GM18519 (cell line): ENCODE measurements at regions not wholly inside any gene's neighbourhood (a gene's known extent, or its start where the extent isn't known, plus 50 kb on each side); places are given as distances from the start of the nearest gene placed in this dataset.
"Not testable (repeated sequence)": the region's sequence is repeated elsewhere in the genome, so short reads cannot be mapped to it uniquely, and the experiment has no call there.

Experiments
- ATAC-seq: cut with Tn5 transposase; IDR thresholded peaks from one replicate; pipeline ENCODE4 v1.9.1; 2021; ENCODE audit warnings: mild to moderate bottlenecking, moderate library complexity; ENCODE audit not compliant: unreplicated experiment, low FRiP score

DNA sequence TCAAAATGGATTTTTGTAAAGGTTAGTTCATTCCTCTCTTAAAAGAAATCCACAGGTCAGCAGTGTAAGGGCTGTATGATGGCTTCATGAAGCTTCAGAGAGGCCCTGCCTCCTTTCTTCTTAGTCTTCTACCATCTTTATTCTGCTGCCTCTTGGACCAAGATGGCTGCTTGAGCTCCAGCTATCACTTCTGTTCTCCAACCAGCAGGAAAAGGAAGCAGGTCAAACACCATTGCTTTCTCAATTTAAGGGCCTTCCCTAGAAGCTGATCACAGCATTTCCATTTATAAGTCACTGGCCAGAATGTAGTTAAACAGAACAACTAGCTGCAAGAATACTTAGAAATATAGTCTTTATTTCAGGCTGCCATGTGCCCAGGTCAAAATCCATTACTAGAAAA is 336.8 kb upstream of the KLF3 start:
- no peak for ATAC-seq

DNA sequence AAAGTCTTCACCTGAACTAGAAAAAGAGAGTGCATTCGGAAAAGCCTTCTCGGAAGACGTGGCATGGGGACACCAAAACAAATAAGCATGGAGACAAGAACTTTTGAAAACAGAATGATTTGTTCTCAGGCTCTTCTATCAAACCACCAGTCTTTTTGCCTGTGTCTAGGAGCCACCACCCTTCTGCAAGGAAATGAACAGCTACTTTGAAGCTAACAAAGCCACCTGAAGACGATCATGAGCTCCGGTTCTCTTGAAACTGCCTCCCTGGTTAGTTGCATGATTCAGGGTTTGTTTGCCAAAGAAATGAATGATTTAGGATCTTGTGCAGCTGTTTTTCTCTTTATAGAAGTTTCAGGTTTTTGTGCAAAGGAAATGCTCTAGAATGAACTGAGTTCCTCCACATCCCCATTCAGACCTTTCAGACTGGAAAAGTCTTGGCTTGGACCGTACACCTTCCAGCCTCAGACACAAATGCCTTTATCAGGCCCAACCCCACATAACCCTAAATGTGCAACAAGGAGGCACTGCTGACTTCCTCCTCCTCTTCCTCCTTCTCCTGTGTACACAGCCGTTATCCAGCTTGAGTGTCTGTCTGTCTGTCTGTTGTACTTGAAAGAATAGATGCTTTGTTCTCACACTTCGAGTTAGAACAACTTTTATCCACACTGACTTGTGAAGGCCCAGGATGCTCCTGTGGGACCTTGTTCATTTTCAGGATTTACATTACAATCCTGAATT is 334.8 kb upstream of the KLF3 start:
- ATAC-seq, result no peak

DNA sequence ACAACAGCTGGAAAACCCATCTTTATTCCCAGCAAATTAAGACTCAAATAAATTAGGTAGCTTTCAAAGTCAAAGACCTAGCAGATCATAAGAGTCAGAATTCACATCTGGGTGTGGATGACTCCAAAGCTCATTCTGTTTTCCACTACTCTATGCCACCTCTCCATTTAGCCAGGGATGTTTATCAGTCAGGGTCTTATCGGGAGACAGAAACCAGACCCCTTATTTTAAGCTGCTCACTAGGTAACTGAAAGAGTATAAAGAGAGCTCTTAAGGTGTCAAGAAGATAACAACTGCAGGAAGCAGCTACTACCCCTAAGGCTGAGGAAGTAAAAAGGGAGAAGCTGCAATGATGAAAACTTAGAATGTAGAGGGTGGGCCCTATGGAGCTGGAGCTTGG is 333.7 kb upstream of the KLF3 start:
- no peak for ATAC-seq

DNA sequence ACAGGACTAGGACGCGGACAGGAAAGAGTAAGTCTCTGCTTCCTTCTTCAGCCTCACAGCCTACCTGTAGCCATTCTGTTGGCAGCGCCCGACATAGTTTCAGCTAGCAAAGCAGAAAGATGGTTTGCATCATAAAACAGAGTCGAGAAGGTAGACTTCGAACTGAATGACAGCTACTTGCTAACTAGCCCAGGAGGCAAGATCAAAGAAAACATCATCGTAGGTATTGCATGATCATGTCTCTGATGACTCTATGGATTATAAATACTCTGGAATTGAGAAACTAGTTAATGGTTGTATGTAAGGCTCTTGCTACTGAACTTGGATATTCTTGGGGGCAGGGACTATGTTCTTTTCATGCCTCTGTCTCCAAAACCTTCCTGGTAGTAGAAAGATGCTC is 333.1 kb upstream of the KLF3 start:
- ATAC-seq, result no peak

DNA sequence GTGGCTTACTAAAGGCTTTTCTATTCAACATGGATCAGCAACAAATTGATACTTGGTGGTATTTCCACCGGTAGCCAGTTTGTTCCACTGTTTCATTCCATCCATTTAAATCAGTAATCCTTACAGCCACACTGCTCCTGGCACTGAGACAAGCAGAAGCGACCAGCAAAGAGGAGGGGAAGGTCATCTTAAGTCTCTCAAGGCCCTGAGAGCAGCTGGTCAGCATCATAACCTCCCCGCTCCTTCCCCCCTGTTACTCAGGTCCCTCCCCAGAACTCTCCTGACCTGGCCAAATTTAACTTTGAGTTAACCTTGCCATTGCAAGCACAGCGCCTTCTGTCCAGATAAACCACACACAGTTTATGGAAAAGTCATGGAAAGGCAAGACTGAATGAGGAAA is 331.3 kb upstream of the KLF3 start:
- no peak for ATAC-seq

DNA sequence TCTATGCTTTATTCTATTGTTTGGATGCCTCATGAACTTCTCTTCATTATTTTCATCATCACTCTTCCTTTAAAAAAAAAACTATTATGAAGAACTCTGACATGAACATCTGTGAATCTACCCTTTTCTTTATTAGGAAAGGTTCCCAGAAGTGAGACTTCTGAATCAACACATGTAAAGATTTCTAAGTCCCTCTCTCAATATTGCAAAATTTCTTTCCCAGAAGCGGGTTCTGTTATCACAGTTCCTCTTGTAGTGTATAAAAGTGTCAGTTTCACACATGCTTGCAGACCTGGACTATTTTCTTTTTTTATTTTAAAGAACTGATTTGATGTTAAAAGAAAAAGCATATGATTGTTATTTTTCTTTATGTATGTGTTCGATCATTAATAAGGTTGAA is 330.8 kb upstream of the KLF3 start:
- ATAC-seq, result no peak

DNA sequence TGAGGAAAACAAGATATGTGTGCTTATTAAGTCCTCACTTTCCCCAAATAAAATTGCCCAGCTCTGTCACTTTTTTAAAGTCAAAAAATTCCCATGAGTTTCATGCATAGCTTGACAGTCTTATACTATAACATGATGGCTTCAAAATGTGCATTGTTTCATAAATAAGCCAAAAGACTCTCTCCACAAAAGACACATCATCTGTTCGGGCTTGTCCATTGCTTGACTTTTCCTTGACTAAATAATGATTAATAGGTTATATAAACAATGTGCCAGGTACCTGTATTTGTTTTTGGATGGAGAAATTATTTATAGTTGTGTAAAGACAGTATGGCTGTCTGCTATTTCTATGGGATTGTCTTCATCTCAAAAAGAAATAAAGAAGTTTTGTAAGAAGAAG is 329.2 kb upstream of the KLF3 start:
- ATAC-seq, result no peak

DNA sequence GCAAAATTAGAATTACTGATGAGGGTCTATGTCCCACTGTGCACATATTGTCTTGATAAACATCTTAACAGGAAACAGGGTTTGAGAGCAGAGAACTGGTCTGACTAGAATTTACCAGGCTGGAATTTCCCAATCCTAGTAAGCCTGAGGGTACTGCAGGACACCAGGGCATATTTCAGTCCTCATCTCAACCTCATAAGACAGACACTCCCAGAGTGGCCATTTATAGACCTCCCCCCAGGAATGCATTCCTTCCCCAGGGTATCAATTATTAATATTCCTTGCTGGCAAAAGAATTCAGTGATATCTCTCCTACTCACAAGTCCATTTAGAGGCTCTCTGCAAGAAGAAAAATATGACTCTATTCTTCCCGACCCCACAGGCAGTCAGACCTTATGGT is 325.1 kb upstream of the KLF3 start:
- not testable (repeated sequence) for ATAC-seq

DNA sequence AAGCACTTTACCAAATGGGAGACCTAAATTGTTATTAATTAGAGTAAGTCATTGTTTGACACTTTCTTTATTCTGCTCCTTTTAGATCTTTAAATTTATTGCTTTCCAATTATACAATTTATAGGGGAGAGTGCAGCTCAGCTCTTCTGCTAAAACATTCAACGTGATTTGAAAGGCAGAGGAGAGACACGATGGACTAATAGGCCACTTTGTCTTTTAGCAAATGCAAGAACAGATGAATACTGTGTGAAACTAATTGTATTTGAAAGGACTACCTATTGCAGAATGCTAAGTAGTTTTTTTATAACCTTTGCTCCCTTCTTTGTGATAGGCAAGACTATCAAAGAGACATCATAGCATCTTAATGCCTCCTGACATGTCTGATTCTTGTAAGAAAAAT is 320.4 kb upstream of the KLF3 start:
- no peak for ATAC-seq

DNA sequence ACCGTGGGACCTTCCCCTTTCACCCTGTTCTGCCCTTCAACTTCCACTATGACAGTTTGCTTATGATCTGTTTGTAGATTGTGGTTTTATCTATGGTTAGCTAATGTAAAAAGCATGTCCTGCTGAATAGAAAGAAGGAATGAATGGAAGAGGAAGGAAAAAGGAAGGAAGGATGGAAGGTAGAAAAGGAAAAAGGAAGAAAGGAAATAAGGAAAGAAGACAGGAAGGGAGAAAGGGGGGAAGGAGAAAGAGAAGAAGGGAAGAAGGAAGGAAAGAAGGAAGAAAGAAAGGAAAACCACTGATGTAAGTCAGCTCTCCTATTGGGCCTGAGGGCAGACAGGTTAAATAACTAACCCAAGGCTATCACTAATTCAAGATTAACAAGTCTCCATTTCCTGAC is 319.1 kb upstream of the KLF3 start:
- no peak for ATAC-seq

DNA sequence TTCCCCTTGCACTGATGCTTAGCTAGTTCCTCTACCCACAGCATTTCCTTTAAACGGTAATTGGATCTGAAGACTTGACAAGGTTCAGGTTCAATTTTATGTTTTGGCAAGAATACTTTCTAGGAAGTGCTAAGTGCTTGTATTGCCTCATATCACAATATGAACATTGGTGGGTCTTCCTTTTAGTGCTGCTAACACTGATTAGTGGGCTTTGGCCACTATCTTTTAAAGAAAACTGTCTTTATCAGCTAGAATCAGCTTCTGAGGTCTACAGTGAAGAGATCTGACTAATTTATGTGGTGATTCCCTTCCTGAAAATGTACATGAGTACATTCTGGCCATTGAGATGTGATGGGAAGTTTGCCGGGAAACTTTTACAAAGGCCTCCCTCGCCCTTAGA is 316.7 kb upstream of the KLF3 start:
- no peak for ATAC-seq

DNA sequence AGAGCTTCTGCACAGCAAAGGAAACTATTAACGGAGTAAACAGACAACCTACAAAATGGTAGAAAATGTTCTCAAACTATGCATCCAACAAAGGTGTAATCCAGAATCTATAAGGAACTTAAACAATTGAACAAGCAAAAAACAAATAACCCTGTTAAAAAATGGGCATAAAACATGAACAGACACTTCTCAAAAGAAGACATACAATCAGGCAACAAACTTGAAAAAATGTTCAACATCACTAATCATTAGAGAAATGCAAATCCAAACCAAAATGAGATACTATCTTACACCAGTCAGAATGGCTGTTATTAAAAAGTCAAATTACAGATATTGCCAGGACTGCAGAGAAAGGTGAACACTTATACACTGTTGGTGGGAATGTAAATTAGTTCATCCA is 309.6 kb upstream of the KLF3 start:
- ATAC-seq, result no peak

DNA sequence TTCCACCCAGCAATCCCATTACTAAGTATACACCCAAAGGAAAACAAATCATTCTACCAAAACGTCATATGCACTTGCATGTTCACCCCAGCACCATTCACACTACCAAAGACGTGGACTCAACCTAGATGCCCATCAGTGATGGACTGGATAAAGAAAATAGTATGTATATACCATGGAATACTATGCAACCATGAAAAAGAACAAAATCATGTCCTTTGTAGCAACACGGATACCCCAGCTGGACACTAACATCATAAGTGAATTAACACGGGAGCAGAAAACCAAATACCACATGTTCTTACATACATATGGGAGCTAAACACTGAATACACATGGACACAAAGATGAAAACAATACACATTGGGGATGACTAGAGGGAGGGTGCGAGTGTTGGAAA is 309.1 kb upstream of the KLF3 start:
- ATAC-seq, result no peak

DNA sequence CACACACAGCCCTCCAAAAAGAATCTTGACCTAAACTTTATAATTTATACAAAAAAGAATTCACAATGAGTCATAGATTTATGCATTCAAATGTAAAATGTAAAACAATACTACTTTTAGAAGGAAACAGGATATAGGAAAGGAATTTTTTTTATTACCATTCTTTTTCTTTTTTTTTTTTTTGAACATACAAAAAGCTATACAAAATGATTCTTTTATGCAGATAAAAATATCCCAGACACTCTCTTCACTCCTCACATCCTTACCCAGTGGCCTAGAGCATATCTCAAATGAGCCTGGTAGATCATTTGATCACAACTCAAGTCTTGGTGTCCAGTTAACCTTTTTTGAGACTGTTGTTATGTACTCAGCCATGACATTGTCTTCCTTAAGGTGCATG is 307.3 kb upstream of the KLF3 start:
- ATAC-seq, result no peak

DNA sequence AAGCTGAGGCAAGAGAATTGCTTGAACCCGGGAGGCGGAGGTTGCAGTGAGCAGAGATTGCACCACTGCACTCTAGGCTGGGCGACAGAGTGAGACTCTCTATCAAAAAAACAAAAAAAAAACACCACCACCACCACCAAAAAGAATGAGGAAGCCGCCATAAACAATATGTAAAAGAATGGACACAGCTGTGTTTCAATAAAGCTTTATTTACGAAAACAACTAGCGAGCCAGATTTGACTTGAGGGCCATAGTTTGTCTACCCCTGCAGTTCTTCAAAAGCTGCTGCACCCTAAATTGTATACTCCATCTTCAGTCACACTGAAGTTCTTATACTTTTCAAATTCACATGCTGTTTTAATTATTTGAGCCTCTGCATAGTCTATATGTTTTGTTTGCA is 306.5 kb upstream of the KLF3 start:
- no peak for ATAC-seq

DNA sequence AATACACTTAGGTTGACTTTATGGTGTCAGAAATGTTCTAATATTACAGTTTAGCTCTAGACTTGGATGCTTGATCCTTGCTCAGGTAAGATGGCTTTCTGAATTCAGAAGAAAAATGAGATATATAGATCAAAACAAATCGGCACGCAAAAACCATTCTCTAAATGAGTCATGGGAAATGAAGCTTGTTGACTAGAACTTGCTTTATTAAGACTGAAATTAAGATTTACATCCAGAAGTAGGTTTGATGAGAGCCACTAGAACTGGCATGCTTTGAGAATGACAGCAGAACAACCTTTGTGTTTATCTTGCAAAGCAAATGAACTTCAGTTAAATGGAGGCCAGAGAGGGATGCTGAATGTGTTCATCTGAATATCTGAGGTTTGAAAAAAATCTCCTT is 304.9 kb upstream of the KLF3 start:
- ATAC-seq, result no peak

DNA sequence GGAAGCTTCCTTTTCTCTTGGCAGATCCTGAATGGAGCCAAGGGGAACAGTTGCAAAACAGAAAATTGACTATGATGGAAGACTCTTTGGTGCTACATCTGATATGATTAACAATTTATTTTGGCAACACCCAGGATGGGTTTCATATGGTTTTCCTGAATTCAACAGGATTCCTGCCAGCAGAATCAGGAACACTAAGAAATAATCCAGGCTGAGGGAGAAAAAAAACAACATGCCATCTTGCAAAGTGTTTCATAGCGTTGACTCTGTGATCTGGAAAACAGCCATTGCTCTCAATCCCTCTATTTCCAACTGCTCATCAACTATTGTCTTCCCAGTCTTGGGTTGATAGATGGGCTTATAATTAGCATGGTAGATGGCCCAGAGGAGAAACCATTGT is 303.8 kb upstream of the KLF3 start:
- no peak for ATAC-seq

DNA sequence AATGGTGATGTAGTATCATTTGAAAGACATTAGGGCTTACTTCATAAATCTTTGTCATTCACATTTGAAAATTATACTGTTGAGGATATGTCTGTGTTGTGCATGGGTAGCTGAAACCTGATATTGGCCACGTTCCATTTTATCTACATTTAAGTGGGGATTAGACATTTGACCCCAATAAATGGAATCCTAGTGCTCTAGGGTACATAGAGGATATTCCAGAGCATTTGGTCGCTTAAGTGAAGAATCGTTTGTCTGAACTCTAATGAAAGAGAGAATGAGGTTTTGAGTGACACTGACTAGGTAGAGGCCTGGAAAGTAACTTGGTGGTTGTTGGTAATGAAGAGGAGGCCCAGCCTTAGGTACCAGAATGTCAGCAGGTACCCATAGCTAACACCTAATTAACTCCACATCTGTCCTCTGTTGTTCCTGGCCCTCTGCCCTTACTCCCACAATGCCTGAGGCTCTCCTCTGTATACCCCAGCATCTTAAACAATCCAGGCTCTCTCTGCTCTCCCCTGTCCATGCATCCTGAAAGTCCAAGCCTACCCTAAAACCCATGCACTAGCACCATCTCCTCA is 299.5 kb upstream of the KLF3 start:
- ATAC-seq, result no peak

DNA sequence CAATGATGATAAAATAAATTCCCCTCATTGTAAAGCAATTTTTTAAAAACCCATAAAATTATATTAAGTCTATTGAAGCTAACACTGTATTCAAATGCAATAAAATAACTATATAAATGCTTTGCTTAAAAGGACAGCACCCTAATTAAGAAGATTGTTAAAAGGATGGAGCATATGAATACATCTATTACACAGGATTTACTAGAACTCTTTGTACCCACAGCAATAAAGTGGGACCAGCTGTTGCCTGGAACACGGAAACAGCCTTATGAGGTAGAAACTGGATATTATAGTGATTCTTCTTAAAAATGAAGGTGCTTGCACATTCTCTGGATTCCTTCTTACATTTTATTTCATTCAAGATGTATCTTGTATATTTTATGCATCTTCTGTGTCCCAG is 298.7 kb upstream of the KLF3 start:
- ATAC-seq, result no peak

DNA sequence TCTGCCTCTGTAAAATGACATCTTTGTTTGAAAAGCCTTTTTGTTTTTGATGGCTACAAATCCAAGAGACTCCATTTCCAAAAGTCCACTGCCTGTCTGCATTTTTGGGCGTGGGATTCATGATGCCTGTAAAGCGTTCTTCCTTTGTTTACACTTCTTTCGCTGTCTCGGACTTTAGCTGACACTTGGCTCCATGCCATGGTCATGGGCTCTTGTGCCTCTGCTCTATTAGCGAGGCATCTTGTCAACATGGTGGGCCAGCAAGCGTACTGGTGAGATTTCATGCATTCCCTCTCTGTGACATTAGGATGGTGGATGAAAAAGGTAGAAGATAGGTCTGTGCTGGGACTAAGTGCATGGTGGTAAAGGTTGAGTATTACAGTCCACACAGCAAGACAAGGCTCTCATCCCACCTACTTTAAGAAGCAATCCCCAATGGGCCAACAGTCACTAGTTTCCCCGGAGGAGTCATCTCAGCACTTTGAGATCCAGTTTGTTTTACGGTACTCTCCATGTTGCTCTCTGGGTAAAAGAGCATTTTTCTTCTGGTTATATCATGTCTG is 298.2 kb upstream of the KLF3 start:
- no peak for ATAC-seq

DNA sequence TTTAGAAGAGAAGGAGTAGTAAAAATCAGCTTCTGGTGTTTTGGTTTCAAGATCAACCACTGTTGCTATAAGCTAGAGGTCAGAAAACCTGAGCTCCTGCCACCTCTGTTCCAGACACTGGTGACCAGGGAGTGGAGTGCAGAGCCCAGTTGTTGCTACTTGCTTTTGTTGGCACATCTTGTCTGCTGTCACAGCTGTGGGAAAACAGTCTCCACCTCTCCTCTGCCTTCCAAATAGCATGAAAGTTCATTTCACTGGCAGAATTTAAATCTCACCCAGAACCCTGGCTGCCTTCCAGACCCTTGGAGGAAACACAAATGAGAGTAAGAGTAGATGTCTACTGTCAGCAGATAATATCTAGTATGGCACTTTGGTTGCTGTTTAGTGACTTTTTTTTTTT is 297.5 kb upstream of the KLF3 start:
- no peak for ATAC-seq

DNA sequence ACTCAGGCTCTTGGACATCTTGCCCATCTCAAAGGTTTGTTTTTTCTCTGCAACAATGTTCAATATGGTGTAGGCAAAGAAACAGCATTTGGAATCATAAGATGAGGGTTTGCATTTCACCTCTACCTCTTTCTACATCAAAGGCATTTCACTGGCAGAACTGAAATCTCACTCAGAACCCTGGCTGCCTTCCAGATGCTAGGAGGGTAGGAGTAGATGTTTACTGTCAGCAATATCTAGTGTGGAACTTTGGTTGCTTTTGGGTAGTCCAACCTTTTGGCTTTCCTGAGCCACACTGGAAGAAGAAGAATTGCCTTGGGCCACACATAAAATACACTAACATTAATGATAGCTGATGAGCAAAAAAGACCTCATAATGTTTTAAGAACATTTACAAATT is 297.0 kb upstream of the KLF3 start:
- ATAC-seq, result no peak
